Vagina (tissue), 2 donors: ENCODE measurements at regions not wholly inside any gene's neighbourhood (a gene's known extent, or its start where the extent isn't known, plus 50 kb on each side); places are given as distances from the start of the nearest gene placed in this dataset.

Experiments
- DNase-seq, 2 donors: peaks; one replicate each; pipeline ENCODE4 v3.0.0-alpha.2; 2017; ENCODE audit errors: extremely low spot score in 2 of 2
- H3K27ac ChIP-seq: fragments of 200-600 bp; sonication (generic); one replicate; pipeline ENCODE4 v1.5.1; 2019
- H3K27me3 ChIP-seq: fragments of 200-600 bp; sonication (generic); one replicate; pipeline ENCODE4 v1.5.1; 2019
- H3K36me3 ChIP-seq, 2 donors: fragments of 200-600 bp; sonication (generic); one replicate each; pipeline ENCODE4 v1.5.1; 2017 to 2019
- H3K4me1 ChIP-seq: fragments of 200-600 bp; sonication (generic); one replicate; pipeline ENCODE4 v1.5.1; 2019
- H3K4me3 ChIP-seq, 2 donors: fragments of 200-600 bp; sonication (generic); 1 replicate in 1 of 2; 2 replicates in 1 of 2; pipeline ENCODE4 v1.5.1; 2016 to 2019
- H3K9me3 ChIP-seq: fragments of 200-600 bp; sonication (generic); one replicate; pipeline ENCODE4 v1.5.1; 2019
- CTCF ChIP-seq, 3 experiments: fragments of 450-650 bp in 2 of 3; fragments of 200-600 bp in 1 of 3; sonication (generic) in 1 of 3; IDR thresholded peaks; one replicate each; pipeline ENCODE4 v1.5.1; 2017 to 2019; ENCODE audit warnings: antibody characterized with exemption in 3 of 3, mild to moderate bottlenecking in 2 of 3, moderate library complexity in 2 of 3
- POLR2A ChIP-seq, 2 donors: fragments of 450-650 bp; IDR thresholded peaks; one replicate each; pipeline ENCODE4 v1.6.1; 2017; ENCODE audit warnings: antibody characterized with exemption in 2 of 2, mild to moderate bottlenecking in 2 of 2, moderate library complexity in 2 of 2
- POLR2AphosphoS5 ChIP-seq, 2 donors: sonication (generic); formaldehyde crosslinking; IDR thresholded peaks; one replicate each; pipeline ENCODE4 v1.9.0; 2017; ENCODE audit warnings: antibody characterized with exemption in 2 of 2, mild to moderate bottlenecking in 2 of 2, low read depth in 1 of 2; ENCODE audit not compliant: insufficient read depth in 1 of 2
- intact Hi-C: fragments of 100-400 bp; cut with DNase I; formaldehyde crosslinking; loops from one replicate; pipeline ENCODE4 v1.15.1; 2023

DNA sequence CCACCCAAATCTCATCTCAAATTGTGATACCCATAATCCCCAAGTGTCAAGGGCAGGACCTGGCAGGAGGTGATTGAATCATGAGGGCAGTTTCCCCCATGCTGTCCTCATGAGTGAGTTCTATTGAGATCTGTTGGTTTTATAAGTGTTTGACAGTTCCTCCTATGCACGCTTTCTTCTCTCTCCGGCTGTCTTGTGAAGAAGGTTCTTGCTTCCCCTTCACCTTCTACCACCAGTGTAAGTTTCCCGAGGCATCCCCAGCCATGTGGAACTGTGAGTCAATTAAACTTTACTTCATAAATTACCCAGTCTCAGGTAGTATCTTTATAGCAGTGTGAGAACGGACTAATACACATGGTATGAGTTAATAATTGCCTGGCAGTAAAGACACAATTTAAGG lies 581.7 kb upstream of the AMOT start:
- no peaks in the 10 kb centered on the region for H3K36me3 ChIP-seq
- no peak overlapping the region for H3K27ac ChIP-seq
- H3K27me3 ChIP-seq = no peaks in the 10 kb centered on the region
- intact Hi-C loops = no loop called here
- H3K4me1 ChIP-seq = no peaks in the 10 kb centered on the region
- no peak overlapping the region for H3K4me3 ChIP-seq
- no peaks in the 10 kb centered on the region for H3K9me3 ChIP-seq
- no peak for DNase-seq
- TF ChIP-seq POLR2AphosphoS5 (IDR thresholded peaks at IDR 0.05; ENCODE audit: insufficient read depth in 1 of 2, low read depth in 1 of 2) (no peak), POLR2A (IDR thresholded peaks at IDR 0.05) (no peak), CTCF (IDR thresholded peaks at IDR 0.05) (no peak)

DNA sequence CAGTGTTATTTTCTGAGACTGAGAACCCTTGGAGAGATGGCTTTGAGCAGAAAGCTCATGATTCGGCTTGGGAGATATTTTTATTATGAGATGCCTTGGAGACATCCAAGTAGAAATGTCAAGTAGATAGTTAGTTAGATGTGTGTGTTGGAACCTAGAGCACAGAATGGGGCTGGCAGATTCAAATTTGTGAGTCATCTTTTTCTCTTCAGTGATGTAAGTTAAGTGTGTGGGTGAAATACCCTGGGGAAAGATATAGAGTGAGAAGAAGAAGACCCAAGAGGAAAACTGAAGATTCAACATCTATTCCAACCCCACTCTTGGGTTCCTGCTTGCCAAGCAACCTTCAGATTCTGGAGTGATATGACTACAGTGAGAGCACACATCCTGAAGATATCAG lies 580.8 kb upstream of the AMOT start:
- H3K36me3 ChIP-seq = no peaks in the 10 kb centered on the region
- no peak for DNase-seq
- TF ChIP-seq POLR2AphosphoS5 (IDR thresholded peaks at IDR 0.05; ENCODE audit: insufficient read depth in 1 of 2, low read depth in 1 of 2) (no peak), POLR2A (IDR thresholded peaks at IDR 0.05) (no peak), CTCF (IDR thresholded peaks at IDR 0.05) (no peak)
- H3K27me3 ChIP-seq = no peaks in the 10 kb centered on the region
- H3K4me3 ChIP-seq = no peak overlapping the region
- no peaks in the 10 kb centered on the region for H3K4me1 ChIP-seq
- H3K27ac ChIP-seq = no peak overlapping the region
- intact Hi-C loops = no loop called here
- H3K9me3 ChIP-seq = no peaks in the 10 kb centered on the region

GRCh38 chrX:113412106-113412505 lies 571.5 kb upstream of the AMOT start:
- no peaks in the 10 kb centered on the region for H3K36me3 ChIP-seq
- no peak overlapping the region for H3K27ac ChIP-seq
- DNase-seq = no peak
- no peak for TF ChIP-seq CTCF (IDR thresholded peaks at IDR 0.05)
- TF ChIP-seq POLR2AphosphoS5 (IDR thresholded peaks at IDR 0.05; ENCODE audit: insufficient read depth in 1 of 2, low read depth in 1 of 2) = no peak
- no peak for TF ChIP-seq POLR2A (IDR thresholded peaks at IDR 0.05)
- no peaks in the 10 kb centered on the region for H3K4me1 ChIP-seq
- no peak overlapping the region for H3K4me3 ChIP-seq
- intact Hi-C loops = no loop called here
- H3K27me3 ChIP-seq = no peaks in the 10 kb centered on the region
- no peaks in the 10 kb centered on the region for H3K9me3 ChIP-seq

DNA sequence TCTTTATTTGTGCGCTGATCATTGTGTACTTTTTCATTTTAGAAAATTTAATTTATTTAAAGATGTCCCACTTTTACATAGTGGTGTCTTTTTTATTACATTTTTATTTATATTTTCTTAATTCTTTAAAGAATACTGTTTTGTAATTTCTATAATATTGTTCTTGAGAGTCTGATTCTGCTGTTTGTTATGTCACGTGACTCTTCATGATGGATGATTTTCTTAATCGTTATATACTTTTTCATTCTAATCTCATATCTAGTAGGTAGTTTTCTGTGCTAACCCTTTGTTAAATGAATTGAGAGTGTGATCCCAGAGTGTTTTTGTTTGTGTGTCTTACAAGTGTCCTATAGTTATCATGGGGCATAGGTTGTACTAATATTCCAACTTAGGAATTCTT lies 568.2 kb upstream of the AMOT start:
- no peaks in the 10 kb centered on the region for H3K36me3 ChIP-seq
- H3K4me1 ChIP-seq = no peaks in the 10 kb centered on the region
- no peak for TF ChIP-seq POLR2AphosphoS5 (IDR thresholded peaks at IDR 0.05; ENCODE audit: insufficient read depth in 1 of 2, low read depth in 1 of 2)
- TF ChIP-seq POLR2A (IDR thresholded peaks at IDR 0.05) = no peak
- H3K27ac ChIP-seq = no peak overlapping the region
- no peak overlapping the region for H3K4me3 ChIP-seq
- H3K27me3 ChIP-seq = no peaks in the 10 kb centered on the region
- H3K9me3 ChIP-seq = no peaks in the 10 kb centered on the region
- intact Hi-C loops = no loop called here
- DNase-seq = no peak

DNA sequence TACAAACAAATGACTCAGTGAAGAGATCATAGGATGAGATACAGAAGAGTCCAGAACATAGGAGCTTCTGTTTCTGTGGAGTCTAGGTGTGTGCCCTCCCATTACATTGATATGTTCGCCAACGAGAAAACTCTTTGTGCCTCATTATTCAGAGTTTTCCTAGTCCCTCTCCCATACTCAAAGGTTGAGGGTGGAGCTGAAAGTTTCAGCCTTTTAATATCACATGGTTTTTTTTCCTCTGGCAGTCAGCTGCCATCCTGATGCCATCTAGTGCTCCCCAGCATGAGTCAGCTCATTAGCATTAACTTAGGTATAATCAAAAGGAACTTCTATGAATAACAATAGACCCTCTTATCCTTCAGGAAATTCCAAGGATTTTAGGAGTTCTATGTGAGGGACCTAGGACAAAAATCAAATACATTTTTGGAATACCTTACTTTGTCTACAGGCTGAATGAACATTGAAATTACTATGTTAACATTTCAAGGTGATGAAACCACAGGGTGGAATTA lies 559.6 kb upstream of the AMOT start:
- no peak for TF ChIP-seq POLR2AphosphoS5 (IDR thresholded peaks at IDR 0.05; ENCODE audit: insufficient read depth in 1 of 2, low read depth in 1 of 2)
- TF ChIP-seq POLR2A (IDR thresholded peaks at IDR 0.05) = no peak
- no peak for TF ChIP-seq CTCF (IDR thresholded peaks at IDR 0.05)
- H3K36me3 ChIP-seq = no peaks in the 10 kb centered on the region
- H3K9me3 ChIP-seq = no peaks in the 10 kb centered on the region
- H3K4me1 ChIP-seq = no peaks in the 10 kb centered on the region
- H3K27ac ChIP-seq = no peak overlapping the region
- intact Hi-C loops = no loop called here
- no peaks in the 10 kb centered on the region for H3K27me3 ChIP-seq
- H3K4me3 ChIP-seq = no peak overlapping the region
- DNase-seq = no peak
